ENCODE measurements at regions not wholly inside any gene's neighbourhood (a gene's known extent, or its start where the extent isn't known, plus 50 kb on each side); places are given as distances from the start of the nearest gene placed in this dataset.

- Mint-ChIP-seq H3K9me3 (no peaks in the 10 kb centered on the region), H3K36me3 (ENCODE audit: insufficient read depth in 1 of 3, low read depth in 3 of 3) (no peaks in the 10 kb centered on the region), H3K27me3 (ENCODE audit: low read depth) (no peaks in the 10 kb centered on the region), H3K27ac (0 out of 7 replicates have a peak overlapping the region, but pooled peaks of 1 of the 3 experiments have one; percentile 52), H3K4me3 (no peak overlapping the region), H3K4me1 (peaks cover 2 to 6% of the 10 kb centered on the region in 2 experiments; a peak in 2 of 4 replicates)
- H2AK5ac ChIP-seq (ENCODE audit: insufficient read length, low read length): no peak overlapping the region
- H2BK15ac ChIP-seq (ENCODE audit: low read depth, low read length): no peak overlapping the region
- no peaks in the 10 kb centered on the region for H3K79me2 ChIP-seq (ENCODE audit: insufficient read depth, low read length)
- no peak overlapping the region for H2AFZ ChIP-seq (ENCODE audit: low read length)
- H3K23me2 ChIP-seq (ENCODE audit: insufficient read length, low read depth, low read length, poor library complexity, severe bottlenecking): no peaks in the 10 kb centered on the region
- H3K18ac ChIP-seq (ENCODE audit: insufficient read length, low read depth, low read length): no peak overlapping the region
- H3T11ph ChIP-seq (ENCODE audit: low read length): no peak overlapping the region
- no peak overlapping the region for H4K91ac ChIP-seq (ENCODE audit: insufficient read length, low read depth, low read length)
- no peak overlapping the region for H2BK5ac ChIP-seq (ENCODE audit: insufficient read length, low read length)
- no peak overlapping the region for H2BK120ac ChIP-seq (ENCODE audit: low read depth, low read length, poor library complexity, severe bottlenecking)
- H3K79me1 ChIP-seq (ENCODE audit: insufficient read depth, low read depth, low read length, poor library complexity, severe bottlenecking): no peaks in the 10 kb centered on the region
- no peaks in the 10 kb centered on the region for H3K27me3 ChIP-seq (ENCODE audit: insufficient read depth, low read length)
- DNase-seq: no peak
- H4K20me1 ChIP-seq (ENCODE audit: control insufficient read depth, insufficient read depth, insufficient read length): no peaks in the 10 kb centered on the region
- TF ChIP-seq, protein P1, sequence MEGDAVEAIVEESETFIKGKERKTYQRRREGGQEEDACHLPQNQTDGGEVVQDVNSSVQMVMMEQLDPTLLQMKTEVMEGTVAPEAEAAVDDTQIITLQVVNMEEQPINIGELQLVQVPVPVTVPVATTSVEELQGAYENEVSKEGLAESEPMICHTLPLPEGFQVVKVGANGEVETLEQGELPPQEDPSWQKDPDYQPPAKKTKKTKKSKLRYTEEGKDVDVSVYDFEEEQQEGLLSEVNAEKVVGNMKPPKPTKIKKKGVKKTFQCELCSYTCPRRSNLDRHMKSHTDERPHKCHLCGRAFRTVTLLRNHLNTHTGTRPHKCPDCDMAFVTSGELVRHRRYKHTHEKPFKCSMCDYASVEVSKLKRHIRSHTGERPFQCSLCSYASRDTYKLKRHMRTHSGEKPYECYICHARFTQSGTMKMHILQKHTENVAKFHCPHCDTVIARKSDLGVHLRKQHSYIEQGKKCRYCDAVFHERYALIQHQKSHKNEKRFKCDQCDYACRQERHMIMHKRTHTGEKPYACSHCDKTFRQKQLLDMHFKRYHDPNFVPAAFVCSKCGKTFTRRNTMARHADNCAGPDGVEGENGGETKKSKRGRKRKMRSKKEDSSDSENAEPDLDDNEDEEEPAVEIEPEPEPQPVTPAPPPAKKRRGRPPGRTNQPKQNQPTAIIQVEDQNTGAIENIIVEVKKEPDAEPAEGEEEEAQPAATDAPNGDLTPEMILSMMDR (conservative IDR thresholded peaks at IDR 0.05): no peak
- H3K56ac ChIP-seq (ENCODE audit: insufficient read length, low read depth, low read length): no peak overlapping the region
- H3K9ac ChIP-seq (ENCODE audit: extremely low read depth, insufficient read length, low read length): no peak overlapping the region
- no peak overlapping the region for H4K5ac ChIP-seq (ENCODE audit: insufficient read length, low read depth, low read length)
- no peak overlapping the region for H3K27ac ChIP-seq (ENCODE audit: insufficient read length, low read depth, low read length)
- no peak overlapping the region for H3K4ac ChIP-seq (ENCODE audit: low read depth, low read length)
- no CpG with 5 or more reads among the region's 2 CpGs for WGBS (ENCODE audit: extremely low coverage, insufficient read length, low lambda C conversion rate)
- no peak overlapping the region for H3K14ac ChIP-seq (ENCODE audit: insufficient read depth, low read length)
- no peak overlapping the region for H3K23ac ChIP-seq (ENCODE audit: insufficient read length, low read depth, low read length)
- H2BK12ac ChIP-seq (ENCODE audit: insufficient read length, low read depth, low read length): no peak overlapping the region
- no peak overlapping the region for H4K8ac ChIP-seq (replicated peaks; ENCODE audit: insufficient read length, low read depth, low read length)
- H2BK20ac ChIP-seq (ENCODE audit: low read depth, low read length, poor library complexity, severe bottlenecking): no peak overlapping the region
- H3K4me1 ChIP-seq (ENCODE audit: insufficient read depth, low read length): no peaks in the 10 kb centered on the region
- no peaks in the 10 kb centered on the region for H3K9me3 ChIP-seq (ENCODE audit: control insufficient read depth, low read depth, low read length)
- H3K4me2 ChIP-seq (ENCODE audit: insufficient read depth, insufficient read length, low read length): no peak overlapping the region
Measured at GRCh38 chr13:33550885-33551284, 265.3 kb upstream of the STARD13 start.
